Sciatic nerve (tissue), 2 donors: ENCODE measurements at regions not wholly inside any gene's neighbourhood (a gene's known extent, or its start where the extent isn't known, plus 50 kb on each side); places are given as distances from the start of the nearest gene placed in this dataset.
"Not testable (repeated sequence)": the region's sequence is repeated elsewhere in the genome, so short reads cannot be mapped to it uniquely, and the experiment has no call there.

Experiments used
- ATAC-seq: fragments of 200-7000 bp; cut with Tn5 transposase; one replicate; pipeline ENCODE4 v1.9.1; 2020; ENCODE audit warnings: mild to moderate bottlenecking, moderate library complexity
- DNase-seq: peaks from one replicate; pipeline ENCODE4 v3.0.0-alpha.2; 2020; ENCODE audit warnings: low spot score
- intact Hi-C: fragments of 100-400 bp; cut with DNase I; formaldehyde crosslinking; loops from one replicate; pipeline ENCODE4 v1.14.2; 2022
- donor health status: DM: no; HTN: no; CAD: no.
- donor health status: DM: no; HTN: no; CAD: no.

DNA sequence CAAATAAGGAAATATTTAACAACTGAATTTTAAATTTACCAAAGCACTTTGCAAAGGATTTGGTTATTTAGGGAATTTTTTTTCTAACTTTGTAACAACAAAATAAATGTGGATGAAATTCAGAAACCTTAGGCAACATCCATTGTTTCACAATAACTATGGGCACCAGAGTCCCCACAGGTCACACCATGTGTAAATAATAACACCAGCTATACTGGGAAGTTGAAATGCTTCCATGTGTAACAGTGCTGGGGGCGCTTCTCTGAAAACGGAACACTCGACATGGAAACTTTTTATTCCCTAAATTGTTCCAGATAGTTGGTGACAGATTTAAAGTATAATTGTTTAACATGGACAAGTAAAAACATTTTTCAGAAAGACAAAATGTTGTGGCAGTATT is 818.6 kb downstream of the TNS3 start:
- ATAC-seq (no peak), DNase-seq (no peak)
- intact Hi-C loops: no loop called here

GRCh38 chr7:46759711-46760480 is 822.0 kb downstream of the TNS3 start:
- DNase-seq (no peak), ATAC-seq (no peak)
- intact Hi-C loops: no loop called here

GRCh38 chr7:46756996-46757395 is 824.9 kb downstream of the TNS3 start:
- no peak for ATAC-seq
- intact Hi-C loops: no loop called here
- no peak for DNase-seq

- DNase-seq (no peak), ATAC-seq (no peak)
- intact Hi-C loops: no loop called here
These were observed 825.7 kb downstream of the TNS3 start for GRCh38 chr7:46756256-46756655.

DNA sequence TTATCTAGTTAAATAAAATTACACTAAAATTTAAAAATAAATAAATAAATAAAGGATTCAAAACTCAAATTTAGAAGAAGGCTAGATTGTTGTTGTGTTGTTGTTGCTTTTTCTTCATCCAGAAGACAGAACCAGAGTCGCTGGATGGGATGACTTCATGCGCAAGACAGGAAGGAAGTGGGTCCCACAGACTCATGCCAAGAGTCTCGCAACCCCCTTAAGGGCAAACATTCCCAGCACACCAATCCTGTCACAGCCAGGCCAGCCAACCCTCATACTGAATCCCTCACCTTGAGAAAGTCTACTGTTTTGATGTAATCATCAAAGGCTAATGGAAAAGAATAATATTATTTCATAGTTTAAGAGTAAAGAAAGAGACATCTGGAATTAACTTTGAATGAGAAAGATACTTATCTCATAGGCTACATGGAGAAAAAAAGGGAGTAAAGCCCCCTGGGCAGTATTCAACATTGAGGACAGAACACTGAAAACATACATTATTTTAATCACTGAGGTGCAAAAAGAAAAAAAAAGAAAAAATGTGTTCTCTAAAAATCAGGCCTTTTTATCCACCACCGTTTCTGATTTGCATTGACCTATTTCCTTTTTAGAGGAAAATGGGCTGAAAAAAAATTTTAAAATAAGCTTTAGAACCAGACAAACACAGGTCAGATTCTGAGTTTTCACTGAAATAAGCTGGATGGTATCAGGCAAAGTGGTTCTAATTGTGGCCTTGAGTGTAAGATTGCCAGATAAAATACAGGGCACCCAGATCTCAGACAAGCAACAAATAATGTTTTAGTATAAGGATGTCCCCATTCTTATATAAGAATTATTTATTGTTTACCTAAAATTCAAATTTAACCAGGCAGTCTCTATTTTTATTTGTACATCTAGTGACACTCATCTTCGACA is 826.5 kb downstream of the TNS3 start:
- intact Hi-C loops: no loop called here
- DNase-seq (no peak), ATAC-seq (no peak)

DNA sequence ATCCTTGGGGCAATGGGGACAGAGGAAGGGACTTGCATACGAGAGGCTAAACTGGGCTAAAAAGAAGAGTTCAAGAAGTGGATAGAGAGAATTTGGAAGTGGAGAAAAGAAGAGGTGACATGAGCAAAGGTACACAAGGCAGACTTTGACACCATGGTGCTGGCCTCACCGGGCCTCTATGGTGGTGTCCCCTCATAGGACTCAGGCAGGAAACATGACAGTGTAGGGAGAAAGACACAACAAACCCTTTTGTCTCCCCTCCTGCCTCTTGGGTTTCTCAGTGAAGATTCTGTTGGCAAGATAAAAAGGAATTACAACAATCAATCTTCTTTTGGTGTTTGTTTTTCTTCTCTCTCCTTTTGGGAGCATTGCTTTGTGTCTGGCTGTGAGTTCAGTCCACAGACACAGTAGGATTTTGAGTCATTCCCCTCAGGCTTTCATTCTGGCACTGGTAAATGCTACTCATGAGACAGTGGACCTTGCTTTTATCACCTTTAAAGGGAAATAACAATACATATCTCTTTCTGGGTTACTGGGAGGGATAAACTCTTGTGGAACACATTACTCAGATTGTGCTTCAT is 827.7 kb downstream of the TNS3 start:
- intact Hi-C loops: no loop called here
- ATAC-seq (peak; percentile 46), DNase-seq (no peak)

DNA sequence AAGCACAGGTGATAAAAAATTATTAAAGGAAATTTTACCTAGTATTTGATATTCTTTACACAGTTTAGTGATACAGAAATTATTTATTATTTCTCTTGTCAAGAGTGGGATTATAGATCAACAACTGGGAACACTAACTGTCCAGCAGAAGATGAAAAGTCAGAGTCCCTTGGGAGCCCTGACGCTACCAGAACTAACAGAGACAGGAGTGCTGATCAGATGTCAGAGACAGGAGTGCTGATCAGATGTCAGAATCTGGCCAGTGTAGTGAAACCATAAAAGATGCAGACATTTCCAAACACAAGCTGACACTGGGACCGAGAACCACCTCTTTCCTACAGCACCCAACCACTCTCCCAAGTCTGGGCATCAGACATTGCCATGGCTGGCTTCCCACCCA is 828.2 kb downstream of the TNS3 start:
- ATAC-seq (peak; percentile 18), DNase-seq (no peak)
- intact Hi-C loops: no loop called here

GRCh38 chr7:46752881-46753366 is 829.0 kb downstream of the TNS3 start:
- intact Hi-C loops: no loop called here

DNA sequence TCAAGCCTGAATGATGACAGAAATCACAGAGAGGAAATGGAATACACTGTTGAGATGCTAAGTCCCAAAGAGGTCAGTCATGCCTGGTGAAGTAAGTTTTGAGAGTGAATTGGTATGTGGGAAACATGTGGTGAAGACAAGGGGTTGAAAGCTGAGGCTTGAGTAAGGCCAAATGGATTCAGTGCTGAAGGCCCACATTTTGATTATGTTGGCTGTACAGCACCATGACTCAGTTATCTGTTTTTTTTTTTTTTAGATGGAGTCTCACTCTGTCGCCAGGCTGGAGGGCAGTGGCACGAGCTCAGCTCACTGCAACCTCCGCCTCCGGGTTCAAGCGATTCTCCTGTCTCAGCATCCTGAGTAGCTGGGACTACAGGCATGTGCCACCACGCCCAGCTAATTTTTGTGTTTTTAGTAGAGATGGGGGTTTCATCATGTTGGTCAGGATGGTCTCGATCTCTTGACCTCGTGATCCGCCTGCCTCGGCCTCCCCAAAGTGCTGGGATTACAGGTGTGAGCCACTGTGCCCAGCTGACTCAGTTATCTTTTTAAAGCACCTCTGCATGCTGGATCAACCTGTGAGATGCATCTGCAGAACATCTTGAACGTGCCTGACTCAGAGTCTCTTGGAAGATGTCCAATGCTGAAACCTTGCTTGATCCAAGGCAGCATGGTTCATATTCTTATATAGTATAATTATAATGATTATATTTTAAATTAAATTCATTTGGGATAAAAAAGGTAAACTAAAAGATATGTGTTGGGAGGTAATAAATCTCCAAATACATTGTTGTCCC is 829.8 kb downstream of the TNS3 start:
- intact Hi-C loops, DNase-seq: not testable (repeated sequence)
- ATAC-seq: peak; percentile 38

More at GRCh38 chr7:46752881-46753366, 829.0 kb downstream of the TNS3 start:
- DNase-seq (no peak), ATAC-seq (peak; percentile 42)

GRCh38 chr7:46751471-46751870 is 830.4 kb upstream of the IGFBP3 start:
- intact Hi-C loops: no loop called here
- ATAC-seq: no peak
- DNase-seq: no peak

DNA sequence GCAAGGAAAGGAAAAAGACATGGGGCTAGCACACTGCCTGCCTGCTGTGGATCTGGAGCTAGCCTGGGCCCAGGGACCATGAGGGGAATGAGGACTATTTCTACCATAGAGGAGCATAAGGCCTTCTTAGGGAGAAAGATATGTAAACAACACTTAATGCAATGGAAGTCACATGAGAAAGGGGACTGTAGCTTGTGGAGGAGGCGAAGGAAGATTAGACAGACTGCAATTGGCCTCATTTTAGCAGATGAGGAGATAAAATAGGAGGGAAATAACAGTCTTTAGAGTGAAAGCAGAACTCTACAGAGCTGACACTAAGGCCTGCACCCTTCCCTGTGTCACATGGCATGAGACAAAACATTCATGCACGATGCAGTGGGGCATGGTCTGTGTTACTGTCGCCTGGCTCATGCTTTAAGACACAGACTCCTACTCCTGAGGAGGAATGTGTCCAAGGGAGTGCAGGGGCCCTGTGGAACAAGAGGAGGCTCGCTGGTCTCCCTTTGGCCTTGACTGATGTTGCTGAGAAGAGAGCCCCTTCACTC is 829.3 kb upstream of the IGFBP3 start:
- intact Hi-C loops: no loop called here
- ATAC-seq: no peak
- no peak for DNase-seq

GRCh38 chr7:46747869-46748576 is 827.0 kb upstream of the IGFBP3 start:
- no peak for DNase-seq
- intact Hi-C loops: no loop called here
- peak; percentile 63 for ATAC-seq

- DNase-seq (no peak), ATAC-seq (no peak)
- intact Hi-C loops: no loop called here
These were observed 825.9 kb upstream of the IGFBP3 start for GRCh38 chr7:46746695-46747687.

GRCh38 chr7:46745707-46746090 is 824.6 kb upstream of the IGFBP3 start:
- intact Hi-C loops: no loop called here
- DNase-seq (no peak), ATAC-seq (no peak)

DNA sequence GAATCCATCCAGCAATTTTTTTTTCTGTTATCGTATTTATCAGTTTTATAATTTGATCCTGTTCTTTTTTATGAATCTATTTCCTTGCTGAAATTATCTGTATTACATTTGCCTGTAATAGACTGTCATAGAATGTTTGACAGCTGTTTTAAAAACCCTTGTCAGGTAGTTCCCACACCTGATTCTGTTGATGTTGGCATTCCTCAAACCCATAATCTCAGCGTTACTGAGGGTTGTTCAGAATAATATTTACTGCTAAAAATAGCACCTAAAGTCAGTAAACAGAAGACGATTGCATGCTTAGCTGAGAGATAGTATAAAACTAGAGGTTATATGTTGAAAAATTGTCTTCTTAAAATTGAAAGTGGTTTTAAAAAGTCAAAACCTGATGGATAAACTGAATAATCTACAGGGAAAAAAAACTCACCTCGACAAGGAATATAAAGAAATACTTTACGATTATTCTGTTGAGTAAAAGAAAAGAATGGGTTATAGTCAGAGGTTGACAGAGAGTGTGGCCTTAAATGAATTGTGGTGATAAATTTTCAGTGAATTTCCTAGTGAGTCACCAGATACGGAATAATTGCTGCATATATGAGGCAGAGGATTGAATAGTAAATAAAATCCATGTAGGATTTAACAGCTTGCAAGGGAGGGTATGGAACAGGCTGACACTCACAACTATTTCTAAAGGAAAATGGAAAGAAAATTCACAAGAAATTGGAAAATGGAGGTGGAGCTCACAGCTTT is 824.1 kb upstream of the IGFBP3 start:
- ATAC-seq (no peak), DNase-seq (no peak)
- intact Hi-C loops: no loop called here

GRCh38 chr7:46742601-46743000 is 821.5 kb upstream of the IGFBP3 start:
- ATAC-seq (peak; percentile 22), DNase-seq (no peak)
- intact Hi-C loops: no loop called here
